ENCODE measurements at regions not wholly inside any gene's neighbourhood (a gene's known extent, or its start where the extent isn't known, plus 50 kb on each side); places are given as distances from the start of the nearest gene placed in this dataset.

DNA sequence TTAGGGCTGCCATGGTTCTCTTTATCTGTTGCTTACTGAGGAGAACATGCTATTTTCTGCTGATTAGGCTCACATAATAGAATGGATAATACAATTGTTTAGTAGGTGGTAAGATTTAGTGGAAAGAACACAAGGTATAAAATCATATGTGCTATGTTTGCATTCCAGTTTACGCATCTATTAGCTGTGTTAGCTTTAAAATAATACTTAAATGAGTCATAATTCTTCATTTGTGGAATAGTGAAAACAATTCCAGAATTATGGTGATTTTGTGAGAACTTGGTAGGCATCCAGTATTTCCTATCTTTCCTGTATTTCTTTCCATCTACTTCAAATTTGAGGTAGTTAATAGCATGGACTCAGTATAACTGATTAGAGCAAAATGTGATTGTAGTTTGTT is 1585.5 kb upstream of the LRRTM3 start:
- H3K4me1 Mint-ChIP-seq: no peaks in the 10 kb centered on the region
- no peaks in the 10 kb centered on the region for H3K9me3 ChIP-seq (ENCODE audit: control insufficient read depth in 2 of 2, low read length in 2 of 2)
- no peaks in the 10 kb centered on the region for H3K27me3 Mint-ChIP-seq
- H3K27ac ChIP-seq (ENCODE audit: insufficient read depth, low read length, poor library complexity, severe bottlenecking): no peak overlapping the region
- no peaks in the 10 kb centered on the region for H3K4me1 ChIP-seq (ENCODE audit: control insufficient read depth, insufficient read depth, low read length, poor library complexity, severe bottlenecking)
- no peak overlapping the region for H3K27ac Mint-ChIP-seq
- DNase-seq (no peak), ATAC-seq (ENCODE audit: low read depth in 2 of 2) (no peak)
- H3K4me3 ChIP-seq (ENCODE audit: low read depth, low read length): no peak overlapping the region
- H3K36me3 ChIP-seq (ENCODE audit: control insufficient read depth, insufficient read depth, low read length): no peaks in the 10 kb centered on the region
- peaks cover 0 to 9% (median 2%) of the 10 kb centered on the region in 7 donors for H3K9me3 Mint-ChIP-seq
- no peaks in the 10 kb centered on the region for H3K36me3 Mint-ChIP-seq
- H3K27me3 ChIP-seq (ENCODE audit: control insufficient read depth, insufficient read depth, low read length): no peaks in the 10 kb centered on the region
- no peak overlapping the region for H3K4me3 Mint-ChIP-seq

DNA sequence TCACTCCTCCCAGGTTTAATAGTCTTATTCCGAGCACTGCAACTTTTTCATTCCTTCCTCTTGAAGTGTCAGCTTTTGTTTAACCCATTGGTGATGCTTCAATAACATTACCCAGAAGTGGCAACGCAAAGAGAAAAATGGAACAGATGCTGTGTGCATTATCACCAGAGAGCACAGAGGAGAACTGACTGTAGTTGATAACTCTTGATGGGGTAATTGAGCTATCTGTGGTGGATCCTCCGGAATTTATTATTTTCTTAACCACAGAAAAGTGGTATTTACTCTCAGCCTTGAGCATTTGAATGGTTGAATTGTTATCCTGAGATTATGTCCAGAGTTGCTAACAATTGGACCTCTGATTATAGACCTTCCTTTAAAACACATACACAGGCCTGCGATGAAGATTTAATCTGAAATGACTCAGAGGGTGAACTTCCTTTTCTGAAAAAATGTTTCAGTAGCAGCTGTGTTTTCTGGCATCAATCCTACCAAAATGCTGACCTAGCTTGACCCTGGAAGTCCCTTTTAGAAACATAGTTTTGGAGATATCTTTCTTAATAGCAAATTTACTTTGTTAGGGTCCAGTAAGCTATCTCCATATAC is 1584.4 kb upstream of the LRRTM3 start:
- no peak overlapping the region for H3K4me3 Mint-ChIP-seq
- H3K4me1 Mint-ChIP-seq: no peaks in the 10 kb centered on the region
- H3K36me3 Mint-ChIP-seq: no peaks in the 10 kb centered on the region
- no peak for DNase-seq
- Histone ChIP-seq H3K4me1 (ENCODE audit: control insufficient read depth, insufficient read depth, low read length, poor library complexity, severe bottlenecking) (no peaks in the 10 kb centered on the region), H3K4me3 (ENCODE audit: low read depth, low read length) (no peak overlapping the region), H3K9me3 (ENCODE audit: control insufficient read depth in 2 of 2, low read length in 2 of 2) (no peaks in the 10 kb centered on the region), H3K27me3 (ENCODE audit: control insufficient read depth, insufficient read depth, low read length) (no peaks in the 10 kb centered on the region), H3K27ac (ENCODE audit: insufficient read depth, low read length, poor library complexity, severe bottlenecking) (no peak overlapping the region), H3K36me3 (ENCODE audit: control insufficient read depth, insufficient read depth, low read length) (no peaks in the 10 kb centered on the region)
- ATAC-seq (ENCODE audit: low read depth in 2 of 2): no peak
- H3K9me3 Mint-ChIP-seq: peaks cover 0 to 9% (median 2%) of the 10 kb centered on the region in 7 donors
- no peak overlapping the region for H3K27ac Mint-ChIP-seq
- H3K27me3 Mint-ChIP-seq: no peaks in the 10 kb centered on the region

DNA sequence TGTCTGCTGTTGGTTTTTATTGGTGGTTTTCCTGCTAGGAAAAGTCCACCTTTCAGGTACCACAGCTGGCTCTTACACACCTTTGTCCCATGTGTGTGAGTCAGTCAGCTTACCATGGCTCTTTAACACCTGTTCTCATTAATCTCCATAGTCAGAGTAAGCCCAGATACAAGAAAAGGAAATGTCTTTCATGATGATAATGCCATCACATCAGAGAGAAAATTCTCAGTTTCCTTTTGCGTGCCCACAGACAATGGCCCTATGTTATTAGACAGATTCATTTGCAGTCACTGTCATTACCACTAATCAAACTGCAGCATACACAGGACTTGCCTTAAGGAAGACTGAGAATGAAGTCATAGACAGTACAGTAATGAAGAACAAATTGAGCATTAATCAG is 1583.6 kb upstream of the LRRTM3 start:
- Histone ChIP-seq H3K4me1 (ENCODE audit: control insufficient read depth, insufficient read depth, low read length, poor library complexity, severe bottlenecking) (no peaks in the 10 kb centered on the region), H3K9me3 (ENCODE audit: control insufficient read depth in 2 of 2, low read length in 2 of 2) (no peaks in the 10 kb centered on the region), H3K36me3 (ENCODE audit: control insufficient read depth, insufficient read depth, low read length) (no peaks in the 10 kb centered on the region), H3K4me3 (ENCODE audit: low read depth, low read length) (no peak overlapping the region), H3K27me3 (ENCODE audit: control insufficient read depth, insufficient read depth, low read length) (no peaks in the 10 kb centered on the region), H3K27ac (ENCODE audit: insufficient read depth, low read length, poor library complexity, severe bottlenecking) (no peak overlapping the region)
- Mint-ChIP-seq H3K27me3 (no peaks in the 10 kb centered on the region), H3K4me1 (no peaks in the 10 kb centered on the region), H3K9me3 (peaks cover 0 to 10% (median 2%) of the 10 kb centered on the region in 7 donors), H3K4me3 (no peak overlapping the region), H3K27ac (no peak overlapping the region), H3K36me3 (no peaks in the 10 kb centered on the region)
- no peak for DNase-seq
- no peak for ATAC-seq (ENCODE audit: low read depth in 2 of 2)

DNA sequence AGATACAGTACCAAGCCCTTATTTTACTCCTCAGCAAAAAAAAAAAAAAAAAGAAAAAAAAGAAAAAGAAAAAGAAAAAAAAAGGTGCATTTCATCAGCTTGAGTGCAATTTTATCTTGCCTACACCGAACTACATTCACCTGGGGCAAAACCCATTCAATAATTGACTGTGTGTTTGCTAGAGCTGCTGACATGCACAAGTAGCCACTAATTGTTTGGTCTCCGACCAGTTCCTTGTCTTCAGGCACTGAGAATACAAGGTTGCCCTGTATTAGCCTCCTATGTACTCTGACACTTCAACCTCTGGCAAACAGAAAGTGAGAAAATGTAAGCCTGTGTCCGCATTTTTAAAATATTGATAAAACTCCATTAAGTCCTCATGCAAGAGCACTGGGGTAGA is 1579.4 kb upstream of the LRRTM3 start:
- Mint-ChIP-seq H3K36me3 (no peaks in the 10 kb centered on the region), H3K27me3 (no peaks in the 10 kb centered on the region), H3K4me1 (no peaks in the 10 kb centered on the region), H3K27ac (no peak overlapping the region), H3K4me3 (no peak overlapping the region), H3K9me3 (peaks cover 0 to 10% (median 5%) of the 10 kb centered on the region in 7 donors)
- H3K27me3 ChIP-seq (ENCODE audit: control insufficient read depth, insufficient read depth, low read length): no peaks in the 10 kb centered on the region
- DNase-seq (no peak), ATAC-seq (ENCODE audit: low read depth in 2 of 2) (no peak)
- H3K4me1 ChIP-seq (ENCODE audit: control insufficient read depth, insufficient read depth, low read length, poor library complexity, severe bottlenecking): no peaks in the 10 kb centered on the region
- no peaks in the 10 kb centered on the region for H3K9me3 ChIP-seq (ENCODE audit: control insufficient read depth in 2 of 2, low read length in 2 of 2)
- no peak overlapping the region for H3K27ac ChIP-seq (ENCODE audit: insufficient read depth, low read length, poor library complexity, severe bottlenecking)
- H3K36me3 ChIP-seq (ENCODE audit: control insufficient read depth, insufficient read depth, low read length): no peaks in the 10 kb centered on the region
- H3K4me3 ChIP-seq (ENCODE audit: low read depth, low read length): no peak overlapping the region

DNA sequence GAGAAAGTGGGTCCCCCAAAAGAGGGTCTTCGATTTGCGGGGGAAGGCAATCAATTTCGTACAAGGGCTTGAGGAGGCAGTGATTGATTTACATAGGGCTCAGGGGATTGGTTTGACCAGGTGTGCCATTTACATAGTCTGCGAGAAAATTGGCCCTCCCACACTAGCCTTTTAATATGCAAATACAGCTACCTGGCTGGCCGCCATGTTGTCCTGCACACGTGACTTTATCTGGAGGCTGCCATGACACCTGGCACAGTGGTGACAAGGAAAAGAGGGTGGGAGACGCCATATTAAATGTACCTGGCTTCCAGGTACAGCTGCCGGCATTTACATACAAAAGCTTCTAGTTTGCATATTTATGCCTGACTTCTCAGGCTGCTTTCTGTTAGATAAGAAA is 1577.2 kb upstream of the LRRTM3 start:
- Mint-ChIP-seq H3K4me1 (no peaks in the 10 kb centered on the region), H3K4me3 (no peak overlapping the region), H3K27ac (no peak overlapping the region), H3K36me3 (no peaks in the 10 kb centered on the region), H3K9me3 (peaks cover 0 to 8% (median 4%) of the 10 kb centered on the region in 7 donors), H3K27me3 (no peaks in the 10 kb centered on the region)
- Histone ChIP-seq H3K4me3 (ENCODE audit: low read depth, low read length) (no peak overlapping the region), H3K36me3 (ENCODE audit: control insufficient read depth, insufficient read depth, low read length) (no peaks in the 10 kb centered on the region), H3K27me3 (ENCODE audit: control insufficient read depth, insufficient read depth, low read length) (no peaks in the 10 kb centered on the region), H3K27ac (ENCODE audit: insufficient read depth, low read length, poor library complexity, severe bottlenecking) (no peak overlapping the region), H3K4me1 (ENCODE audit: control insufficient read depth, insufficient read depth, low read length, poor library complexity, severe bottlenecking) (no peaks in the 10 kb centered on the region), H3K9me3 (ENCODE audit: control insufficient read depth in 2 of 2, low read length in 2 of 2) (no peaks in the 10 kb centered on the region)
- ATAC-seq (ENCODE audit: low read depth in 2 of 2) (no peak), DNase-seq (no peak)

DNA sequence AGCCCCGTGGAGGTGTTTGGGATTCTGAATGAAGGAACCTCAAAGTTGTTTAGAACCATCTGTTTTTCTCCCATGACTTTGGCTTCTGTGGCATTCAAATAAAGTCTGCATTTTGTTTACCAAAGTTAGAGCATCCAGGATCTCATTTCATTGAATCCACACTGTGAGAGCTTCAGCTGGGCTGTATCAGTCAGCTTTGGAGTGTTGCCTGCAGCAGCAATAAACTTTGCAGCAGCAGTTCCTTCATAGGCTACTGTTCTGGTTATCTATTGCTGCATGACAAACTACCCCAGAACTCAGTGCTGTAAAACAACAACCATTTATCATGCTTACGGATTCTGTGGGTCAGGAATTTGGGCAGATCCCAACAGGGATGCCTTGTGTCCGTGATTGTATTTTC is 1575.2 kb upstream of the LRRTM3 start:
- no peaks in the 10 kb centered on the region for H3K27me3 ChIP-seq (ENCODE audit: control insufficient read depth, insufficient read depth, low read length)
- no peaks in the 10 kb centered on the region for H3K9me3 ChIP-seq (ENCODE audit: control insufficient read depth in 2 of 2, low read length in 2 of 2)
- Mint-ChIP-seq H3K9me3 (peaks cover 0 to 15% (median 4%) of the 10 kb centered on the region in 7 donors), H3K27me3 (no peaks in the 10 kb centered on the region), H3K36me3 (no peaks in the 10 kb centered on the region), H3K4me3 (no peak overlapping the region), H3K27ac (no peak overlapping the region), H3K4me1 (no peaks in the 10 kb centered on the region)
- ATAC-seq (ENCODE audit: low read depth in 2 of 2) (no peak), DNase-seq (no peak)
- no peaks in the 10 kb centered on the region for H3K36me3 ChIP-seq (ENCODE audit: control insufficient read depth, insufficient read depth, low read length)
- H3K4me1 ChIP-seq (ENCODE audit: control insufficient read depth, insufficient read depth, low read length, poor library complexity, severe bottlenecking): no peaks in the 10 kb centered on the region
- no peak overlapping the region for H3K4me3 ChIP-seq (ENCODE audit: low read depth, low read length)
- H3K27ac ChIP-seq (ENCODE audit: insufficient read depth, low read length, poor library complexity, severe bottlenecking): no peak overlapping the region

DNA sequence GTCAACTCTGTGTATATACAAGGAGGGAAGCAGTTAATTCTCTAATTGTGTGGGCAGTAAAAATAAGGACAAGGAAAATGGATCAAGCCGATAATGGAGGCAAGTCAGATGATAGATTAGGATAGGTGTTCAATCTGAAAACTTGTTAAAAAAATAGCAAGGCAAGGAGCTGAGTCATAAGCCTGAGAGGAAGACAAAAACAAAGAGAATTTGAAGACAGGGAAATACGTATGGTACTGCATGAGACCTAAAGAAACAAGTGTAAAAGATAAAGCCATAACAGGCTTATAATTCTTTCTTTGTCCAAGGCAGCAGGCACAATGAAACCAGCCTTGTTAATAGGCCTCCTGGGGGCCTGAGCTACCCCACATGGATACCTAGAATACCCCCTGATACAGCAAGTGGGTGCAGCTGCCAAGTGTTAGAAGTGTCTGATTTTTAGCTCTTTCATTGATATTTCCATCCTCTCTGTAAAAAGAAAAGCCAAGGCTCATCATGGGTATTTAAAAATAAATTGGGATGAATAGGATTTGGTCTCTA is 1570.6 kb upstream of the LRRTM3 start:
- no peak overlapping the region for H3K4me3 ChIP-seq (ENCODE audit: low read depth, low read length)
- no peak overlapping the region for H3K4me3 Mint-ChIP-seq
- peaks cover 0 to 16% (median 5%) of the 10 kb centered on the region in 7 donors for H3K9me3 Mint-ChIP-seq
- H3K27me3 Mint-ChIP-seq: no peaks in the 10 kb centered on the region
- no peaks in the 10 kb centered on the region for H3K36me3 ChIP-seq (ENCODE audit: control insufficient read depth, insufficient read depth, low read length)
- H3K27ac ChIP-seq (ENCODE audit: insufficient read depth, low read length, poor library complexity, severe bottlenecking): no peak overlapping the region
- no peaks in the 10 kb centered on the region for H3K27me3 ChIP-seq (ENCODE audit: control insufficient read depth, insufficient read depth, low read length)
- H3K4me1 Mint-ChIP-seq: peaks cover 0 to 5% (median 0%) of the 10 kb centered on the region in 4 donors
- no peaks in the 10 kb centered on the region for H3K9me3 ChIP-seq (ENCODE audit: control insufficient read depth in 2 of 2, low read length in 2 of 2)
- H3K27ac Mint-ChIP-seq: no peak overlapping the region
- ATAC-seq (ENCODE audit: low read depth in 2 of 2) (no peak), DNase-seq (no peak)
- H3K36me3 Mint-ChIP-seq: no peaks in the 10 kb centered on the region
- H3K4me1 ChIP-seq (ENCODE audit: control insufficient read depth, insufficient read depth, low read length, poor library complexity, severe bottlenecking): no peaks in the 10 kb centered on the region

DNA sequence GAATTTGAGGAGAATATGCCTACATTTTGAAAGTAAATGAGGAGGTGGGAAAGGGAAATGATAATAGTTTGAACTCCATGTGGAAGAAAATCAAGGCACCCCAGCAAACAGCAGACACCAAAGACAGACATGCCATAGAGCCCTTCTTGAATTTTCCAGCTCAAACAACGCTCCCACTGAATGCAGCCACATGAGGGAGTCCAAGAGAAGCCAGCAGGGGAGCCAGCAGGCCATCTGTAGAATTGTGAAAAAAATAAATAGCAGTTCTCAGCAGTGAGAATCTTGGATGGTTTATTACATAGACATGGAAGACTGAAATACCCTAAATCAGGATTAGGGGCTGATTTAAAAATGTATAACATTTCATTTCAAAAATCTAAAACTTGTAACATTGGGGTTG is 1567.3 kb upstream of the LRRTM3 start:
- ATAC-seq (ENCODE audit: low read depth in 2 of 2) (no peak), DNase-seq (no peak)
- H3K4me1 ChIP-seq (ENCODE audit: control insufficient read depth, insufficient read depth, low read length, poor library complexity, severe bottlenecking): no peaks in the 10 kb centered on the region
- Mint-ChIP-seq H3K4me1 (peaks cover 0 to 5% (median 0%) of the 10 kb centered on the region in 4 donors), H3K9me3 (peaks cover 0 to 16% (median 5%) of the 10 kb centered on the region in 7 donors), H3K36me3 (no peaks in the 10 kb centered on the region), H3K4me3 (no peak overlapping the region), H3K27me3 (no peaks in the 10 kb centered on the region), H3K27ac (no peak overlapping the region)
- no peaks in the 10 kb centered on the region for H3K36me3 ChIP-seq (ENCODE audit: control insufficient read depth, insufficient read depth, low read length)
- H3K27ac ChIP-seq (ENCODE audit: insufficient read depth, low read length, poor library complexity, severe bottlenecking): no peak overlapping the region
- H3K9me3 ChIP-seq (ENCODE audit: control insufficient read depth in 2 of 2, low read length in 2 of 2): no peaks in the 10 kb centered on the region
- no peaks in the 10 kb centered on the region for H3K27me3 ChIP-seq (ENCODE audit: control insufficient read depth, insufficient read depth, low read length)
- no peak overlapping the region for H3K4me3 ChIP-seq (ENCODE audit: low read depth, low read length)
